Stimulated activated CD8-positive, alpha-beta memory T cell treated with anti-CD3 and anti-CD28 coated beads, Interleukin-4, amount 100 ng/mL, for 4 hours (primary cell): ENCODE measurements at regions not wholly inside any gene's neighbourhood (a gene's known extent, or its start where the extent isn't known, plus 50 kb on each side); places are given as distances from the start of the nearest gene placed in this dataset.

Source experiments
- DNase-seq, 2 donors: peaks; one replicate each; pipeline ENCODE4 v3.0.0-alpha.2; 2020; ENCODE audit warnings: low read depth in 2 of 2, low spot score in 1 of 2

DNA sequence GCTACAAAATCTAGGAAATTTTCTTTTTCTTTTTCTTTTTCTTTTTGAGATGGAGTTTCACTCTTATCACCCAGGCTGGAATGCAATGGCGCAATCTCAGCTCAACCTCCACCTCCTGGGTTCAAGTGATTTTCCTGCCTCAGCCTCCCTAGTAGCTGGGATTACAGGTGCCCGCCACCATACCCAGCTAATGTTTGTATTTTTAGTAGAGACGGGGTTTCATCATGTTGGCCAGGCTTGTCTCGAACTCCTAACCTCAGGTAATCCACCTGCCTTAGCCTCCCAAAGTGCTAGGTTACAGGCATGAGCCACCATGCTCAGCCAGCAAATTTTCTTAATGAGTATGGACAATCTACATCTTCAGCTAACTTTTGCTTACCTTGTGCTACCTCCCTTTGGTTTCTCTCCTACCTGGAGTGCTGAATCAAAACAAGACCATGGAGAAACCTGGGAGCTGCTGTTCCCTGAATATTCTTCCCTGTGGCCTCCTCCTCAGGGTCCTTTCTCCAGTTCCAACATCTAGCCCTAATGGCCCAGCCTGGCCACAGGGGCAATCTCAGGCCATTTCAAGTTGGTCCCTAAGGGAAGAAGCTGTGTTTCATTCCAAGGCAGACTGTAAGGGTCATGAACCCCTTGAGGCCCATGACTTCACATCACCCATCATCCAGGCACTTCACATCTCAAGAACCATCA lies 74.6 kb upstream of the EGLN3 start:
- DNase-seq = no peak

DNA sequence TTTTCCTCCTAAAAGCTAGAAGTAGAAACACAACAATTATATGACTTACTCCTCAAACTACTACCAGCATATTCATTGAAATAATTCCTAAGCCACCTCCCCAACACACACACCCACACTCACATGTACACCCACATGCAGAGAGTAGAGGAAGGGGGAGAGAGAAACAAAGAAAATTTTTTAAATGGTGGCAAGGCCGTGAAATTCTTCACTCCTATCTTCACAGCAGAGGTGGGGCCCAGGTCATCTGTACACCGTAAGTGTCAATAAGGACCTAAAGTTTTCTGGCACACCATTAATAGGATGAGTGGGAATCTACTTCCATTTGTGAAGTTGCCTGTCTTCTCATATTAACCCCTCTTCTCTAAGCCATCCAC lies 73.9 kb upstream of the EGLN3 start:
- no peak for DNase-seq

DNA sequence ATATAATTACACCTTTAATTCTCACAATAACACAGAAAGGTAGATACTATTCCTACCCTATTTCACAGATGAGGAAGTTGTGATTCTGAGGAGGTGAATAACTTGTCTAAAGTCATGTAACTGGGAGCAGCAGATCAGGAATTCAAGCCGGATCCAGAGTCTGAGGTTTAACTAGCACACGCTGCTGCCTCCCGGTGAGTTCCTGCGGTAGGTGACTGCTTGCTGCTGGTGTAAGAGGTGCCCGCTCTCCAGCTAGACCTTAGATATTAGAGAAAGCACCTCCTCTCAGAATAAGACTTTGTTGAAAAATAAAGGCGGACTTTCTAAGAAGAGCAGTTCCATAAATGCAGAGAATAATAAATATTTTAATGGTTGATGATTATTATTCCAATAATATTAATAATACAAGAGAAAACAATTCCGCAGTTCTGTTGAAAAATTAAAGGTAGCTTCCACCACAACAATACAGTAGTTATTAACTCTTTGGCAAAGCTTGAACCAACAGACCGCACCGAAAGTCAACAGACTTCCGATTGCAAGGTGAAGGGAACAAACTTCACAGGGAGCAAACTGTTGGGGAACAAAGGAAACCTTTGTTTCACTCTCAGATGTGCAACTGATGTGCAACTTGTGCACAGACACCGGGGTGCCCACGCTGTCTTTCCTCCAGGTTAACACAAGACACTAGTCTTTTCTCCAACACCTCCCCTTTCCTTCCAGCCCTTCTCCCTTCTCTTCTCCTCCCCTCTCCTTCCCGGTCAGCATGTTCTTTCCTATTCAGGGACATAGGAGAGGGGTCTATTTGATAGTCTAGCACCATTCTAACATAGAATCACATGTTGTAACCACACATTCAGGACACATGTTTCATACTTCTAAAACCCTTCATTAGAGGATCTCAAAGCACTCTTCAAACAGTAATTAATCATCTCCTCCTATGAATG lies 73.2 kb upstream of the EGLN3 start:
- DNase-seq = no peak

DNA sequence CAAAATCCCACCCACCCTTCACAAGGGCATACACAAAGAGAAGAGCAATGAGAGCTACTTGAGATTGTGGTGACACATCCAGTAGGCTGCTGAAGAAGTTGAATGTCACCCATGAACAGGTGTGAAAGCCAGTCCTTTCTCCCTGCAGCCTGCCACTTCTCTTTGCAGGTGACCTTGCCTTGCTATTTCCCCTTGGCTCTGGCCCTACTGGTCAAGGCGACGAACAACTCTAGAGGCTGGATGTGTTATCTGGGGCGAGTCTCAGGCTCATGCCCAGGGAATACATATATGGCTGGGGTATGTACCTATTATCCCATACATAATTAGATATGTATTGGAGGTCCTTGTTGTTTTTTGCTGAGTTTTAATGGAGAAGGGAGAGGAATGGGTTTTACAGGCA lies 70.2 kb upstream of the EGLN3 start:
- no peak for DNase-seq

DNA sequence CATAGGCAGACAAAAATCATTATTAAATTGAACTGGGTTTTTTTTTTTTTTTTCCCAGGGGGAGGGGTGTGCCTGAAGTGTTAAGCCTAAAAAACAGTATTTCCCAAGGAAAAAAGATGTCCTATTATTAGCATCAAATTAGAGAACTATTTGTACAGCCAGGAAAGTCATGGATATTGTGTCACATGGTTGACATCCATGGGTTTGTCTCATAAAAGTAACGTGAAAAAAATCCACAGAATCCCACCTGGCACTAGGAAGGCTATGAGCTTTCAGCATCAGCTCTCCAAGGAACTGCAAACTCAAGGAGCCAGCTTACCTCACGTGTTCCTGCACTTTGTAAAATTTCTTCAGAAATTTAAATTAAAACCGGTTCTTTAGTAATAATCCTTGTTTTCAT lies 69.1 kb upstream of the EGLN3 start:
- DNase-seq = no peak

DNA sequence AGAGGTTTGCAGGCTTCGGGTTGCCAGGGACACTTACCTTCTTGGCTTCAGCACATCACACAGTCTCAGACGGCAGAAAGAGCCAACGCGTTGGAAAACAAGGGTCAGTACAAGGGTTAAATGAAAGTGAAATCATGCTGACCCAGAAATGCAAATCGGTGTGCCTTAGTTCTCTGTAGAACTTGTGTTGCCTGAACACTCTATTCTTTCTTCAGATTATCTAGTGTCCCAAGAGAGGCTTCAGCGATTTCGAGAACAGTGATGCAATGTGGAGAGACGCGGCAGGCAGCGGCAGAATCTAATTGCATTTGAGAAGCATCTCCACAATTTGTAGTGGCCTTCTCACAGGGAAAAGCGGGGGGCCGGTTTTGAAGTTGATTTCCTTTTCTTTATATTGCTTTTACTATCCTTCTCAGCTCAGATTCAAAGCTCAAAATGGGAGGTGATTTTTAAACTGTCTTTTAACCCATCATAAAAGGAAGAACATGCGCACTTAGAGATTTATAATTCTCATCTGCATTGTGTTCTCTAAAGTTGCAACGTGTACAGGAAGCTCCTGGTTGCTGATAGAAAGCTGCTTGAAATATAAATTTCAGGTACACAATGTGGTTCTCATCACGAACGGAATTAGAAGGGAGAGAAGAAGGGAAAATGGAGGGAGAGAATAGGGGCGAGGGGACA lies 67.8 kb upstream of the EGLN3 start:
- no peak for DNase-seq

DNA sequence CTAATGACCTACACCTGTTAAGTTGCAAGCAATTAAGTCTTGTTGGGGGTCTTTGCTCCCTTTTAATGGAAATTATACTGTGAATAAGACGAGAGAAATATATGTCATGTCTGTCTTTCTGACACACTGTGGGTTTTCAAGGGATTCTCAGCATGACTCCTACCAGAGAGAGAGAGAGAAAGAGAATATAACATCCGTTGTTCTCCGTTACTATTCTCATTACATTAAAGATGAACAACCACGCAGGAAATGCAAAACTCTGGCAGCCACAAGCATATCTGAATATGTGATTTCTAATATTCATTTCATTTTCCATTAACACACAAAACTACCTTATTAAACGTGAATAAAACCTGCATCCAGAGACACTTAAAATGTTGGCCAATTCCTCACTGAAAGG lies 67.3 kb upstream of the EGLN3 start:
- no peak for DNase-seq

DNA sequence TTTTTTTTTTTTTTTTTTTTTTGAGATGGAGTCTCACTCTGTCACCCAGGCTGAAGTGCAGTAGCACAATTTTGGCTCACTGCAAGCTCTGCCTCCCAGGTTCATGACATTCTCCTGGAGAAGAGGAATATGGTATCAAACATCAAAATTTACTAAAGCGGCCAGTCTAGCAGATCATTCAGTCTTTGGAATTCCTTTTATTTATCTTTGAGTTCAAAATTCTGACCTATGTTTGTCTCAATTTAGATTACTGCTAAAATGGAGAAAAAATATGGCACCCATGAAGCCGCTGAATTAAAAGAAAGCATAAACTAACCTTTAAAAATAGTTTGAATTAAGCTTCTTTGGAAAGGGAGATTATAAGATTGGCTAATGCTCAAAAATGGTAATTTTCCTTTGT lies 64.5 kb upstream of the EGLN3 start:
- no peak for DNase-seq

DNA sequence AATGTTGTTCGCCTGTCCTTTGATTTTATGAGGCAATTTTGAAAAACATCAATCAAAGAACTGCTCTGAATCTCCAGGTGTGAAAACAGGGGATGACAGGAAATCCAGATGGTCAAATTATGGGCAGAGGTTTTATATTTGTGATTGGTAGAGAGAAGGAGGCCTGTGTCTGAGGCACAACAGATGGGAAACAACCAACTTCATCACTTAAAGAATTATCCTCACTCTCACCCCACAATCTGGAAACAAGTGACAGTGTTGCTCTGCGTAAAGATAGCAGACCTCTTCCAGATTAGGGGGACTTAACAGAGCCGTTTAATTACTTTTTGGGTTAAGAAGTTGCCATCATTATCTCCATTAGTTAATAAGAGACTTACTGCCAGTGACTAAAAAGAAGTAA lies 64.1 kb upstream of the EGLN3 start:
- no peak for DNase-seq

DNA sequence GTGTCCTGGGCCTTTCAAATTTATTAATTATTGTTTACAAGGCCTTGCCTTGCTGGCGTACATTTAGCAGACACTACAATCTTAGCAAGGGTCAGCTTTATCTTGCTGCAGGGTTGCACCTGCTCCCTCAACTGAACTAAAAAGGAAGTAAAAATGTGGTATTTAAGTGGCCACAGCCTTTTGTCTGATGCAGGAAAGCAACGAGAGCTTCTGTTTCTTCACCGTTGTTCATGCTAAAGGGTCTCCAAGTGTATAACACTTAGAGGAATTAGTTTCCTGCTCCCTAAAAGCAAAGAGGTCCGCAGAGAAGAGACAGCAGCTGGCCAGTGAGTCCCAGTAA lies 62.8 kb upstream of the EGLN3 start:
- no peak for DNase-seq

DNA sequence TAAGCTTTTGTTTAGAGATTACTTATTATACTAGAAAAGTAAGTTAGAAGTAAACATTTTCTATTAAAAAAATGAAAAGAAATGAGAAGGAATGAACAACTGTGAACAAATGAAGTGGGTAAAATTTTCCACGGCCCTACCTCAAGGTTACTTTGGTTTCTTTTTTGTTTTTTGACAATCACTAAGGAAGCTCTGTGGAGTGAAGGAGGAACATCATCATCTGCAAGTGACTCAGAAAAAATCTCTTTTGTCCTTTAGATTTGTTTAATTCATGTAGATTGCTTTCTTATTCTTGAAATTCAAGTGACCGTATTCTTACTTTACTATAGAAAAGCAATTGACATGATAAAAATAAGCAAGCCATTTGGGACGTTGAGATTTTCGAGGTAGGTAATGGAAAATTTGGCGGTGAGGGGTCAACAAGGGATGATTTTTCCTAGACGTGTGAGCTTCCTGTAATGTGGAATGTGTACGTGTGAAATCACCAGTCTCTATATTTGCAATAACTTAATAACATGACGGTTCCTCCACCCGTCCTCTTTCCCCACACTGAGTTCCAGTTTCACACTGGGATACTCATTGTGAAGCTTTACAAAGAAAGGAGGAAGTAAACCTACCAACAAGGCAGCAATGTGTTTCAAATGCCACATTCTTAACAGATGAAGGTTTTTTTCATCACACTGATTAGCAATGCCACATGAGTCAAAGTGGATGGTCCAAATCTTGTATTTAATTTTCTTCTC lies 62.3 kb upstream of the EGLN3 start:
- DNase-seq = no peak

DNA sequence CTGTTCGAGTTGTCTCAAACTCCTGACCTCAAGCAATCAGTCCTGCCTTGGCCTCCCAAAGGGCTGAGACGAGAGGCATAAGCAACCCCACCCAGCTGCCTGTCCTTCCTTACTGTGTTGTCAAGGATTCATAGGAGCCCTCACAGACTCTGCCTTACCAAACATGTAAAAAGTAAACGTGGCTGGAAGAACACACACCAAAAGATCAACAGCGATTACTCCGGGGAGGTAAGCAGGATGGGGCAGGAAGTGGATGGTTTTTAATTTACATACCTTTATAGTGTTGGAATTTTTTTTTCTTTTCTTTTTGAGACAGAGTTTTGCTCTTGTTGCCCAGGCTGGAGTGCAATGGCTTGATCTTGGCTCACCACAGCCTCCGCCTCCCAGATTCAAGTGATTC lies 61.5 kb upstream of the EGLN3 start:
- DNase-seq = no peak

DNA sequence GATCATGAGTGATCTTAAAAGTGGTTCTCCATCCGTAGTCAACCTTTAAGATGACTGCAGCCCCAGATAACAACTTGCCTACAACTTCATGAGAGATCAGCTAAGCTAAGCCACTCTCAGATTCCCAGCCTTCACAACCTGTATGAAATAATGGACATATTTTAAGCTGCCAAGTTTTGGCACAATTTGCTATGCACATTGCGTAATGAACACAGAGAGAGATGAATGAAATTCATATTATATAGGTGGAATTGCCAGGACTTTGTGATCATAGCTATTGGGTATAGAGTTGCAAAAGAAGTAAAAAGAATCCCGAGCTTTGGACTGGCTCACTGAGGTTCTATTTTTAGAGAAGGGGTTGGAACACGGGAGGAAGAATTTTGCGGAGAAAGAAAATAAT lies 59.1 kb upstream of the EGLN3 start:
- no peak for DNase-seq

DNA sequence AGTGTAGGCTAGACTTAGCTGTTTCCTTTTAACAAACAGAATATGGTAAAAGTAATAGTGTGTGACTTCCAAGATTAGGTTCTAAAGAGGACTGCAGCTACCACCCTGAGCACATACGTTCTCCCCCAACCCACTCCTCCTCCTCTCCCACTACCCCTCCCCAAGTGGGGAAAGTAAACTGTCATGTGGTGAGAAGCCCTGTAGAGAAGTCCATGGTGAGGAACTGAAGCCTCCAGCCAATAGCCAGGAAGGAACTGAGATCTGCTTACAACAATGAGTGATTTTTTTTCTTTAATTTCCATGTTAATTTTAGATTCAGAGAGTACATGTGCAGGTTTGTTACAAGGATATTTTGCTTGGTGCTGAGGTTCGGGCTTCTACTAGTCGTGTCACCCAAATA lies 57.0 kb upstream of the EGLN3 start:
- no peak for DNase-seq

DNA sequence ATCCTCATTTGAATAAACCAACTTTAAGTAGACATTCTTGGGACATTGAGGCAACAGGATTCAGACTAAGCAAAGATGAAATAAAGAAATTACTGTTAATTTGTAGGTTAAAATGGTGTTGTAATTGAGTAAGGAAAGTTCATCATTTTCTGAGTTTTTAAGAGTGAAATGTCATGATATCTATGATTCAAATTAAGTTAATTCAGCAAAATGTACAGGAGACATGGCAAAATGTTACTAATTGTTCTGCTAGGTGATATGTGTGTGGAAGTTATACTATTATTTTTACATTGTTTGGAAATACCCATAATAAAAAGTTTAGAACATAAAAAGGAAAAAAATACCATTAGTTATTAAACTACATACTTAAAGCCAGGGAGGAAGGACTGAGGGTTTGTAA lies 55.0 kb upstream of the EGLN3 start:
- no peak for DNase-seq

DNA sequence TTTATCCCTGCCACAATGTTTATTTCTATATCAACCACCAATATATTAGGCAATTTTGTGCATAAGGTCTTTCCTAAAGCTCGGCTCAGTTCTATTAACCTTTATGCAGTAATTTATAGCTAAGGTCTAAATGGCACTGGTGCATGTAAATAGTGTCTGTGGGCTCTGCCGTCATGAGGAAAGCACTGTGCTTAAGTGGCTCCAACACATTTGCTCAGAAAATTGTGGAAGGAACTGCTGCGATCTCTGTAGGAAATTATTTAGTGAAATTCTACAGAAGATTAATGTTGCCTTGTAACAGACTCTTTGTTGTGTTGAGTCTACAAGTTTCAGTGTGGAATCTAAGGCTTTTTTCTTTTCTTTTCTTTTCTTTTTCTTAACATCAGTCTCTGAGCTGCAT lies 54.0 kb upstream of the EGLN3 start:
- DNase-seq = no peak

DNA sequence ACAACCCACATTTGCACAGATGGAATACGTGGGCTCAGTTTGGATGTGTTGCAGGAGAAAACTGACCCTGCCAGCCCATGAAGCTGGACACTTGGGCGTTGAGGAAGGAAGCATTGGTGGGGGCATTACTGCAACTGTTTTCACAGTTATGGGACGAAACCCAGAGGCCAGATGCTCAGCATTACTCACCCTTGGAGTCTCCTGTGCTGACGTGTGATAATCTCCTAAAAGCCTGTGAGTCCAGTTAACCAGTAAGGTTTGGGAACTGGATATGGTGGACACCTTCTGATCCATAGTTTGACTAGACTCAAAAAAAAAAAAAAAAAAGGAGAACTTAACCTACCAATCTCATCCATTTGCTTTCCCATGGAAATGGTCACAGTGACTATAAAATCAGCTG lies 52.8 kb upstream of the EGLN3 start:
- no peak for DNase-seq

DNA sequence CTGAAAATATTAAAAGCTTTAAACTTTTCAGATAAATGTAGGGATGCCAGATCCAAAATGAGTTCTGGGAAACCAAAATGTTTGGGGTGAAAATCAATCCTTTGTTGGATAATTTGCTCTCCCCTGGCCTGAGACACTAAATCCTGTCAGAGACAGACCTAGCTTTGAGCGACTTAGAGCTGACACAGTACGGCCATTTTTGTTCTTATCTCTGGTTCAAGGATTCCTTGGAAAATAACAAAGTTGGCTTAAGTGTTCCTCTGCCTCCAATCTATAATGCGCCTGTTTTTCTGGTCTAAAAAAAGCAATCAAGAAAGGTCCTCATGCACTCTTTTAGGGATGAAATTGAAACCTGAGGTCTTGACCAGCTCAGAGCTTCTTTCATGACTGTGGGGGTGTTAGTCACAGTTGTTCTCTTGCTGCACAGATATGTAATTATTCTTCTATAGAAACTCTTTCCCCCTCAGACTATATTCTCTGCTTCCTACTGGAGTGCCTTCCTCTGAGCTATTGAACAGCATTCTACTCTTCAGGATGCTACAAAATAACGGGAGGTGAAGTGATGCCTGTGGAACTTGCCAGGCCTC lies 52.3 kb upstream of the EGLN3 start:
- DNase-seq = no peak
